OCI-LY3 (cell line): ENCODE measurements at regions not wholly inside any gene's neighbourhood (a gene's known extent, or its start where the extent isn't known, plus 50 kb on each side); places are given as distances from the start of the nearest gene placed in this dataset.

Source experiments
- CTCF ChIP-seq: fragments of 200-600, 300-600 bp; sonication (generic); IDR thresholded peaks from 2 replicates; pipeline ENCODE4 v1.5.1; 2014; ENCODE audit warnings: antibody characterized with exemption, low read length, low read depth
- EZH2phosphoT487 ChIP-seq: fragments of 200-600 bp; shearing (Covaris generic); IDR thresholded peaks from 2 replicates; pipeline ENCODE4 v1.6.1; 2018; ENCODE audit warnings: antibody characterized with exemption, mixed run types, low read depth

GRCh38 chr2:219759801-219760200 is 132.4 kb downstream of the SLC4A3 start:
- TF ChIP-seq CTCF, result no peak
- TF ChIP-seq EZH2phosphoT487, result no peak
